GM18511 (cell line): ENCODE measurements at regions not wholly inside any gene's neighbourhood (a gene's known extent, or its start where the extent isn't known, plus 50 kb on each side); places are given as distances from the start of the nearest gene placed in this dataset.

Experiments used
- ATAC-seq: cut with Tn5 transposase; IDR thresholded peaks from one replicate; pipeline ENCODE4 v1.9.1; 2021; ENCODE audit warnings: mild to moderate bottlenecking, moderate library complexity; ENCODE audit not compliant: unreplicated experiment

GRCh38 chr6:159118924-159119323 is 50.3 kb upstream of the FNDC1 start:
- ATAC-seq, result no peak

DNA sequence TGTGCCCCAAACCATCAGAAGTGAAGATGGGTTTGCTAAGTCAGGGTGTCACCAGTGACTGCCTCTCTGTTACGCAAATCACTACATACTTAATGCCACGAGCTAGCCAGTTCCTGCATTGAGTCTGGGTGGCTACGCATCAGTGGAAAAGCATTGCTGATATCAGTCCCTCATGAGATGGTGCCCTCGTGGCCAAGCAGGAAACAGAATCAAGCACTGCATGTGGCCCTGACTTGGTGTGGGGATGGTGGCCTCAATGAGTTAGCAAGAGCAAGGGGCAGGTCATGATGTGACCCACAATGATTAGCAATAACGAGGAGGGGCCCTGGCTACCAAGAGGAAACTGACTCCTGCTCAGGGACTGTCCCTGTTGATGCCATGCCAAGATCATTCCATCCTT is 51.6 kb upstream of the FNDC1 start:
- ATAC-seq, result no peak

DNA sequence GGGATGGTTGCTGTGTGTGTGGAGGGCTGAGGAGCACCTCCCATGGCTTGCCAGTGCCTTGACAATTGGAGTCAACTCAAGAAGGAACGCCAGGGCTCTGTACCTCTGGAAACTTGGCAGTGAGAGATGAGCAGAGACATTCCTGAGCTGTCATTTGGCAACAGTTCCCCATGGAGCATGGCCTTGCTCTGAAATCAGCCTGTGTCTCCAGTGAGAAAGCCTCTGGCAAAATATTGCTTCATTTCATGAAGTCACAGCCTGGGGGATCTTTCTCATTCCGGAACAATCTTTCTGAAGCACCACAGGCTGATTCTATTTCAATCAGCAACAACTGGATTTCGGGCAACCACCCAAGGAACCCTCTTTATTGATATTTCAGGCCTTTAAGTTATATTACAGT is 52.2 kb upstream of the FNDC1 start:
- ATAC-seq, result no peak

DNA sequence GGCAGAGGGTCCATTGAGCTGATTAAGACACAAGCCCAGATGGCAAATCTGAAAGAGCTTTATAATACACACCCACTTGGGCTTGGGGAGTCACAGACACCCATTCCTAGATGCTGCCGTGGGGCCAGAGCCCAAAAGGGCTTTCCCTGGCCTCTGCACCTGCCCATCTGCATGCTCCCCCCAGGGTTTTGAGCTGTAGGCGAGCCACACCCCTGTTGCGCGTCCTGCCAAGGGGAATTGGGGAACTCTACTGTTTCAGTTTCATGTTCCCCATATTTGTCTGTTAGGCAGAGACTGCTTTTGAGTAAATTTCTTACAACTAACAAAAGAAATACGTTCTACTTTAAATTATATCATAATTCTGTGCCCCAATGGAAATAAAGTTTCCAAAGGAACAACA is 52.9 kb upstream of the FNDC1 start:
- peak; percentile 86 for ATAC-seq

DNA sequence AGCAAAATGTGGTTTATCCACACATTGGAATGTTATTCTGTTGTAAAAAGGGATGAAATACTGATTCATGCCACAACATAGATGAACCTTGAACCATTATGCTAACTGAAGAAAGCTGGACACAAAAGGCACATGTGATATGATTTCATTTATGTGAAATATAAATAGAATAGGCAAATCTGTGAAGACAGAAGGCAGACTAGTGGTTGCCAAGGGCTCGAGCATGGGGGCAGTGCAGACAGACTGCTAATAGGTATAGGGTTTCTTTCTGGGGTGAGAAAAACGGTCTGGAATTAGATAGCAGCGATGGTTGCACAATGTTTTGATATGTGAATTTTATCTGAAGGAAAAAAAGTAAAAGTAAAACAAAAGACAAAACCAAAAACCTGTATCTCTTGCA is 54.6 kb upstream of the FNDC1 start:
- ATAC-seq, result no peak

DNA sequence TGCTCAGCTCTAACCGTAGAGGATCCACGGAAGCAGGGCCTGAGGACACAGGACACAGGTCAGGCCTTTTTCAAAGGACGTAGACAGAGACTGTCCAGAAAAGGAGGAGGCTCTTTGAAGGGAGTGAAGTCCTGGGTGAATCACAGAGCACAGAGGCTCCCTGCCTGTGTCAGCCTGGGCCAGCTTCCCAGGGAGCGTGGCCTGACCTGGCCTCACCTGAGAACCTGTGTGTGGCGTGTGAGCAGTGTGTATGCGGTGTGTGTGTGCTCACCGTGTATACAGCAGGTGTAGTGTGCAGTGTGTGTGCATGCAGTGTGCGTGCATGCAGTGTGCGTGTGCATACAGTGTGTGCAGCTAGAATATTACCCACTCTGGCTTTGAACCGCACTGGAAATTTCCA is 56.0 kb upstream of the FNDC1 start:
- no peak for ATAC-seq

DNA sequence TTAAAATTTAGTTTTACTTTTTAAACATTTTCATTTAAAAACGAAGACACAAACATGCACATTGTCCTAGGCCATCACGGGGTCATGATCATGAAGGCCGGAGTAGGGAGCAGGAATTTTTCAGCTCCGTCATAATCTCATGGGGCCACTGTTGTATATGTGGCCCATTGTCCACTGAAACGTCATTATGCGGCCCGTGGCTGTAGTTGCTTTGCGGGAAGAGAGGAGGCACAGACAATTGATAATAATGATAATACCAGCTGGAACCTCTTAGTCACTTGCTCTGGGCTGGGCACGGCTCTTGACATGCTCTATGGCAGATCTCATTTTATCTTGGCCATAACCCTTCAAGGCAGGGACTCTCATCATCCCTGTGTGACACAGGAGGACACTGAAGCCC is 56.5 kb upstream of the FNDC1 start:
- ATAC-seq, result no peak

DNA sequence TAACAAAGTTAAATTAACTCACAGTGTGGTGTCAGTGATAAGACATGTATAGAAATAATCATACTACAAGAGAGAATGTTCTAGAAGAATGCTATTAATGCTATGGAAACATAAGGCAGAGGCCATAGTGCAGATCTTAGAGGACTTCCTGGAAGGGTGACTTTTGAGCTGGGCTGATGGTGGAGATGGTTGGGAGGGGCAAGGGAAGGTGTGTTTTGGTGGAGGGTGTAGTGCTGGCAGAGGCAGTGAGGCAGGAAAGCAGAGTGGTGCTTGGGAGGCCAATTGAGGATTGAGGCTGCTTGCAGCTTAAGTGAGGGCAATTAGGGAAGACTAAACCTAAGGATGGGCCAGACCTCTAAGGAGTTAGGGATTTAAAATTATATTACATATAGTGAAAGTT is 58.5 kb upstream of the FNDC1 start:
- ATAC-seq, result no peak

- no peak for ATAC-seq
These were observed 59.2 kb upstream of the FNDC1 start for GRCh38 chr6:159110013-159110412.

GRCh38 chr6:159109391-159109790 is 59.8 kb upstream of the FNDC1 start:
- ATAC-seq, result no peak

GRCh38 chr6:159108426-159108985 is 60.7 kb upstream of the FNDC1 start:
- no peak for ATAC-seq

DNA sequence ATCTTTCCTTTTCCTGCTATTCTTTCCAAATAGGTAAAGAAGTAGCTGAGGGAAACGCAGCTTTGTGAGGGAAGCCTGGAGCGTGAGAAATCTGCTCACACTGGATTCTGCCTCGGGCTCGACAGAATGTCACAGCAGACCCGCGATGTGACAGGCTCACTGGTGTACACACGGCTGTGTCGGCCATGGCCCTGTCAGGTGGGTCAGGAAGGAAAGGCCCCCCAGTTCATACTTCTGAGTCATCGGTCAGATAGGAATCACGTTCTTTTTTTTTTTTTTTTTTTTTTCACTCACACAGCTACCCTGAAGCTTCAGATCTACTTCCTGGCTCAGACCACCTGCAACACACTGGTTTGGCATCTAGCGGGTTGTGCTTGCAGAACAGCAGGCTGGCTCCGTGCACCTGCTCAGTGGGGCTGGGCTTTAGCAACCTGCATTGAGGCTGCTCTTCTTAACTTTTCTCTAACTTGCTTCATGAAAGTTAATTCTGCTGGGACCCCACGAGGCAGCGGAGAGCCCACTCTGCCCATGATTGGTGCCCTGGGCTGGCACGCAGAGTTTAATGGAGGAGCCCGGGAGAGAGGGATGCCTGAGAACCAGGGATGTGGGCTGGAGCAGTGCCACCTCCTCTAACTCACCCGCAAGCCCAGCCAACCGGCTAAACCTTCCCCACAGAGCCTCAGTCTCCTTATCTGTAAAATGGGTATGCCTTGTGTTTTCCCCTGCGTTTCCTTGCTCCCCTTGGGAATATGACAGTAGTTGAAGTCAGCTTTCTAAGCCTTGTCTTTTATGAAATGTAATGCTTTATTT is 61.5 kb upstream of the FNDC1 start:
- no peak for ATAC-seq

DNA sequence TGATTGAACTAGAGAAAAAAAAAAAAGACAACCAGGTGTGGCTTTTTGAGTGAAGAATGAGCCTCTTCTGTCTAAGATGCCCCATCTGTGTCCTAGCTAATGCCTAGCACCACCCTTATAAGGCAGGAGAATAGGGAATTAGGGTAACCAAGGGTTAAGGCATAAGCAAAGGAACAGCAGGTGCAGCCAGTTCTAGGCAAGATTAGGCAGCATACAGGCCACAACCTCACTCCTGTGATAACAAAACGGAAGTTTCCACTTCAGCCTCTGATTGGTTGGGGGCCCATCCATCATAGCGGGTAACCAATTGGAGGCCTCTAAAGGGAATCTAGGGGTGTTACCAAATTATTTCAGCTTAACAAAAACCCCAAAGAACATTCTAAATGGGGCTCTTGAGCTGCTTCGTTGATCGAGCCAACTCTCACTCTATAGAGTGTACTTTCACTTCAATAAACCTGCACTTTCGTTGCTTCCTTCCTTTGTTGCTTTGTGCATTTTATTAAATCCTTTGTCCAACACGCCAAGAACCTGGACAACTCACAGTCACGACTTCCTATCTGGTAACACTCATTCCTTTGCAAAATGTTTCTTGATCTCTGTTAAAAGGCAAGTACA is 61.9 kb upstream of the TAGAP start:
- ATAC-seq, result peak; percentile 91

DNA sequence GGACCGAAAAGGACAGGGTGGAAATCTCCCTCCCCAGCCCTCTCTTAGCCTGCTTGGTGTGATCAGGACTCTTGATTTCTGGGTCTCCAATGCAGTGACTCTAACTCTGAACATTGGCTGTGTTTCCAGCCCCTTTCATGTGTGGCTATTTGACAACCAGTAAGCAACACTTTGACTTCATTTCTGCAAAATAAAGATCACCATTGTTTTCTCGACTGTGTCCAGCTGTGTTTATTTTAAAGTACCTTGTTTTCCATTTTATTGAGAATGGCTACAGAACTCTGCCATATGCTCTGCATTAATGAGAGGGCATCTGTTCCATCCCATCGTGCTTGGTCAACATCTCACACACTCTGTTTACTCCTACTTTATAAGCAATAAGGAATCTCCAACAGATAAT is 60.9 kb upstream of the TAGAP start:
- no peak for ATAC-seq

- no peak for ATAC-seq
These were observed 60.1 kb upstream of the TAGAP start for GRCh38 chr6:159104931-159105330.

DNA sequence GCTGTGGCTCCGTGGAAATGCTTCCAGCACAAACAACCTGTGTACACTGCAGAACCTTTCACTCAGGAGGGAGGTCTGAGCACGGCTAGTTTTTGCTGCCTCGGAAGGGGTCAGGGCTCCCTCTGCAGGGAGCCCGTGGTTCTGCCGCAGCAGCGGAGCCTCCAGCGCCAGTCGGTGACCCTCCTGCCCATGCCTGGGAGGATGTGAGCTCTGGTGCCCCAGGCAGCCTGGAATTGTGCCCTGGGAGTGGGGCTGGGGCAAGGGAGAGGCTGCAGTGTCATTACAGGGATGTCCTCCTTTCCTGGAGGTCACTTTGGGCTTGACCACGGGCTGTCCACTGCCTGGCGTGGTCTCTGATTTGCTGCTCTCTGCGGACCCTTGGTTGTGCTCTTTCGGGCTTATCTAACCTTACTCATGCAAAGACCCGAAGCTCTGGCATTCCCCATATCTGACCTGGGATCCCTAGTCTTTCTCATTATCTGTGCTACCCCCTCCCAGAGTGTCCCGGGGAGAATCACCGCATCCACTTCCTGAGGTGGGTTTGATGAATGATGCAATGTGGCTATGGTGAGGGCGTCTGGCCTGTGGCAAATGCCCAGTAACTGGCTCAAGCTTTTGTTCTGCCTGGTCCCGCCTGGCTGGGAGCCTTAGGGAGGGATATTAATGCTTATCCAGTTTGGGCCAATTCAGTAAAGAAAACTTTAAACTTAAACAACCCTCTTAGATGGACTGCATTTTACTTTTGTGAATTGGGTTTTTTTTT is 59.6 kb upstream of the TAGAP start:
- peak; percentile 57 for ATAC-seq

DNA sequence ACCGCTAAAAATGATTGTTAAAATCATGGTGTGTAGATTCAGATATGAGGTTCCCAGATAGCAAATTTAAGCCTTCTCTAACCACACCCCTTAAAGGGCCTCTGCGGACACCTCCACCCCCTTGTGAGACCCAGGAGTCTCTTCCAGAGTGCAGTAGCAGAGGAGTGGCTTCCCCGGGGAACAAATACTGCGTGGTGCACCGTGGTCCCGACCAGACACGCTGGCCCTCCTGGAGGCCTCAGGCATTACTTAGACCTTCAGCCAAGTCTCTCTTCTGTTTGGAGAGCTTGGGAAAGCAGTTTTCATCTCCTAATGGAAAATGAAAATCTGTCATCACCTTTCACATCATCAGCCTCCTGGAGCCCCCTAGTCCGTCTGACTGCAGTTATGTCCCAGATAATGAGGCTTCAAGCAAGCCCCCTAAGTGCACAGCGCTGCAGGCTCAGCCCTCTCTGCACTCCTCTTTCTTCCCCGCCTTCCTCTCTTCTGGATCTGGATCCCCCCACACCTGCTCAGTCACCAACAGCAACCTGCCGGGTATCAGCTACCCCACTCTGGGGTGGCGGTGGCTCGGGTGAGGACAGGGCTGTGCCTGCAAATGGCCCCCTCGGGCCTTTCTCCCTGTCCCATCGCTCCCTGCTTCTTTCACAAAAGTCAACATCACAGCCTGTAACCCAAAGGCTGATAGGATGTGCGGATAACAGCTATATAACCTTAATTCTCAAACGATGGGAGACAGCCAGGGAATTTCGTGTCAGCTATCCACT is 58.8 kb upstream of the TAGAP start:
- no peak for ATAC-seq

DNA sequence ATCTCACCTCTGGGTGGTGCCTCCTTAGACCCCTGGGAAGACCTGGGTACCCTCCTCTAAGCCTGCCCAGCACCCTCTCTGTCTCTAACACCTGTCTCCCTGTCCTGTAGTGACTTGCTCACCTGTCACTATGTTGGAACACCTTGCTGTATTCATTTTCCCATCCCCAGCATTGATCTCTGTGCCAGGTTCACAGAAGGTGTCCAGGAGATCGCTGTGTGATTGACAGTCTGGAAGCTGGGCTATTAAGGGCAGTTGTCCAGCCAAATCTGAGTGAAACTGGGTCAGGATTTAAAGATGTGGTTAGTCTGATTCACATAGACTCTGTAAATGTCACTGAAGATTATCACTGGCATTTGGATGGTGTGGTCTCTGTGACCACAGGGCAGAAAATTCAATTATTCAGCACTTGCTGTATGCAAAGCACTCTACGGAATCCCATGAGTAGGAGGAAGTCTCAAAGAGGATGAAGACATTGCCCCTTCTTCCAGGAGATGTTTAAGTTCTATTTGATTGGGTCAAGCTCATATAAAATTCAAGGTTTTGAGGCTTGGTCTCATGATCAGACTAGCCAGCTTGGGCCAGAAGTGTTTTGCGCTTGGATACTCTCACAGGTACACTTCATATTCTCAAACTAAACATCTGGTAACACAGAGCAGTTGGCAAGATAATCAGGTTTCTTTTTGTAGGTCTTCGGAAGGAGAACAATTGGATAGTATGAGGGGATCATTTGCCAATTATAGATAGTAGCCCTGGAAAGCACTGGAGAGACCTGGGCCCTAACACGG is 57.8 kb upstream of the TAGAP start:
- ATAC-seq, result no peak

DNA sequence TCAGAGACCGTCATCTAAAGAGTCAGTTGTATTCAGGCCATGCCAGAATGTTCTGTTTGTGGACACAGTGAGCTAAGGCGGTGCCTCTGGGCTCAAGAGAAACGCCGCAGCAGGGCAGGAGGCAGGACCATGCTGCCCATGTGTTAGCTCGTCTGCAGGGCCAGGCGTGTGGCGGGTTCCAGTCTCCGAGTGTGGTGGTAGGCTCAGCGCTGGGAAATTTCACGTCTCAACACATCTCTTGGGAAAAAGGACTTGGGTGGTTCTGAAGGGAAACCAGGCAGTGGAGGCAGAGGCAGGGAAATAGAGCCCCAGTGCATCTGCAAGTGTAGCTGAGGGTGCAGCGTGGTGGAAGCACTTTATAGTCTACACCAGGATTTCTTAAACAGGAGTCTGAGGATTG is 56.9 kb upstream of the TAGAP start:
- no peak for ATAC-seq
